Hepatocyte (in vitro differentiated cells): ENCODE measurements at regions not wholly inside any gene's neighbourhood (a gene's known extent, or its start where the extent isn't known, plus 50 kb on each side); places are given as distances from the start of the nearest gene placed in this dataset.

Source experiments
- CTCF ChIP-seq: fragments of 200-600 bp; sonication (generic); IDR thresholded peaks from 2 replicates; pipeline ENCODE4 v1.5.1; 2016; ENCODE audit warnings: antibody characterized with exemption, mild to moderate bottlenecking; ENCODE audit not compliant: poor library complexity
- EZH2 ChIP-seq: fragments of 200-600 bp; sonication (generic); IDR thresholded peaks from 2 replicates; pipeline ENCODE4 v1.6.1; 2016; ENCODE audit warnings: antibody characterized with exemption, mild to moderate bottlenecking, borderline replicate concordance
- EZH2phosphoT487 ChIP-seq: fragments of 200-600 bp; sonication (generic); IDR thresholded peaks from one replicate; pipeline ENCODE4 v1.6.1; 2018; ENCODE audit warnings: antibody characterized with exemption, mild to moderate bottlenecking, low read depth, moderate library complexity; ENCODE audit not compliant: unreplicated experiment, severe bottlenecking

- TF ChIP-seq EZH2phosphoT487 (no peak), EZH2 (no peak), CTCF (no peak)
Measured at GRCh38 chr12:84550518-84550917, 362.1 kb downstream of the SLC6A15 start.
